ENCODE measurements at regions not wholly inside any gene's neighbourhood (a gene's known extent, or its start where the extent isn't known, plus 50 kb on each side); places are given as distances from the start of the nearest gene placed in this dataset.
"Not testable (repeated sequence)": the region's sequence is repeated elsewhere in the genome, so short reads cannot be mapped to it uniquely, and the experiment has no call there.

- not testable (repeated sequence) for DNase-seq
Measured at GRCh38 chr17:20387549-20387948, 79.8 kb downstream of the LGALS9B start.

DNA sequence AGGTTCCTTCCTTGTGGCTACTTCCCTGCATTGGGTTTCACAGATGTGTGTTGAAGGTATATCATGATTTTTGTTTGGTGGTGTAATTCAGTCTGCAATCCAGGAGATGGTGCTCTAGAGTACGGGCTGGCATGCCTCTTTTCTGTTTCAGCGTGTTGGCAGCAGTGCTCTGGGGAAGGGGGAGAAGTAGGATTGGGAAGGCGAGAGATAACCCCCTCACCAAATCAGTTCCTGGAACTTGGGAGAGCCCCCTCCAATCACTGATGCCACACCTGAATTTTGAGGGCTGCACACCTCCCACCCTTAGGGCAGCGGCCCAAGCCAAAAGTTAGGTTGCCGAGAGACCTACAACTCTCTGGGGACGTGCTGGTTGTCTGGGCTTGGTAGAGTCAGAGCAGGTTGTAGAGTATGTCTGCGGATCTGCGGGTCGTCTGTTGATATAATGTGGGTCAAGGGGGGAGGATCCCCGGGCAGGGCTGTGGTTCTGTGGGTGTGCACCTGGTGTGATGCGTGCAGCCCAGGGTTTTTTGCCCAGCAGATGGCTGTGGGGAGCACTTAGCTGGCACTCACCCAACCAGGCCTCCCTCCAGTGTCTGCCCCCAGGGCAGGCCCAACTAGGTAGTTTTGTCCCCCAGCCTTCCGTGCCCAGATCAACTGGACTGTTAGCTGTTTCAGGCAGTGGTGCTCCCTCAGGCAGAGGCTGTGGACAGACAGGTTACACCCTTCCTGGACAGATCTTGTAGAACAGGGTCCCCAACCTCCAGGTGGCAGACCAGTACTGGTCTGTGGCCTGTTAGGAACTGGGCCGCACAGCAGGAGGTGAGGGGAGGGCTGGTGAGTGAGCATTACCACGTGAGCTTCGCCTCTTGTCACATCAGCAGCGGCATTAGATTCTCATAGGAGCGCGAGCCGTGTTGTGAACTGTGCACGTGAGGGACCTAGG is 85.7 kb downstream of the LGALS9B start:
- peak; percentile 14 for DNase-seq

- DNase-seq = not testable (repeated sequence)
Measured at GRCh38 chr17:20380625-20381024, 86.7 kb downstream of the LGALS9B start.

GRCh38 chr17:20379251-20379650 is 88.1 kb downstream of the LGALS9B start:
- DNase-seq = not testable (repeated sequence)

DNA sequence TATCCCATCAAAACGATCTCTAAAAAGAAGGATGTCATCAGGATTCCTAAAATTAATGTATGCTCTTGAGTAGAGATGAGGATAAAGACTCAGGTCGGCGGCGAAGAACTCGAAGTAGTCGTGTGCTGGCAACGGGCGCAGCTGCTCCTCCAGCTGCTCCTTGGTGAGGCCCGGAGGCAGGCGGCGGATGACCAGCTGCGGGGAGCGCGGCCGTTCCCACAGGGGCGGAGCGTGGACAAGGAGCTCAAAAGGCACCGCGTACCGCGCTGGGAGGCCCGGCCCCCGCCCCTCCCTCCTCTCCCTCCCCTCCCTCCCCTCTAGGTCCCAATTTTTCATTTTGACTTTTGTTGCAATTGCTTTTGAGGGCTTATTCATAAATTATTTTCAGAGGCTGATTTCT is 90.7 kb downstream of the LGALS9B start:
- DNase-seq = not testable (repeated sequence)

- not testable (repeated sequence) for DNase-seq
Measured at GRCh38 chr17:20375745-20376144, 91.6 kb downstream of the LGALS9B start.

All from NCI-H345 (cell line).